ENCODE measurements at regions not wholly inside any gene's neighbourhood (a gene's known extent, or its start where the extent isn't known, plus 50 kb on each side); places are given as distances from the start of the nearest gene placed in this dataset.

GRCh38 chr2:21449881-21450280 is 326.1 kb downstream of the TDRD15 start:
- Histone ChIP-seq H3K36me3 (ENCODE audit: control insufficient read depth, insufficient read depth, low read length) (no peaks in the 10 kb centered on the region), H3K4me3 (replicated peaks; ENCODE audit: low read depth, low read length) (no peak overlapping the region), H3K27me3 (replicated peaks; ENCODE audit: control insufficient read depth, insufficient read depth, low read length) (no peaks in the 10 kb centered on the region)
- no peak for DNase-seq (ENCODE audit: extremely low read depth, insufficient read length)
- TF ChIP-seq, protein P1, sequence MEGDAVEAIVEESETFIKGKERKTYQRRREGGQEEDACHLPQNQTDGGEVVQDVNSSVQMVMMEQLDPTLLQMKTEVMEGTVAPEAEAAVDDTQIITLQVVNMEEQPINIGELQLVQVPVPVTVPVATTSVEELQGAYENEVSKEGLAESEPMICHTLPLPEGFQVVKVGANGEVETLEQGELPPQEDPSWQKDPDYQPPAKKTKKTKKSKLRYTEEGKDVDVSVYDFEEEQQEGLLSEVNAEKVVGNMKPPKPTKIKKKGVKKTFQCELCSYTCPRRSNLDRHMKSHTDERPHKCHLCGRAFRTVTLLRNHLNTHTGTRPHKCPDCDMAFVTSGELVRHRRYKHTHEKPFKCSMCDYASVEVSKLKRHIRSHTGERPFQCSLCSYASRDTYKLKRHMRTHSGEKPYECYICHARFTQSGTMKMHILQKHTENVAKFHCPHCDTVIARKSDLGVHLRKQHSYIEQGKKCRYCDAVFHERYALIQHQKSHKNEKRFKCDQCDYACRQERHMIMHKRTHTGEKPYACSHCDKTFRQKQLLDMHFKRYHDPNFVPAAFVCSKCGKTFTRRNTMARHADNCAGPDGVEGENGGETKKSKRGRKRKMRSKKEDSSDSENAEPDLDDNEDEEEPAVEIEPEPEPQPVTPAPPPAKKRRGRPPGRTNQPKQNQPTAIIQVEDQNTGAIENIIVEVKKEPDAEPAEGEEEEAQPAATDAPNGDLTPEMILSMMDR (IDR thresholded peaks at IDR 0.05; ENCODE audit: insufficient read depth, low read length, poor library complexity, severe bottlenecking) = no peak

DNA sequence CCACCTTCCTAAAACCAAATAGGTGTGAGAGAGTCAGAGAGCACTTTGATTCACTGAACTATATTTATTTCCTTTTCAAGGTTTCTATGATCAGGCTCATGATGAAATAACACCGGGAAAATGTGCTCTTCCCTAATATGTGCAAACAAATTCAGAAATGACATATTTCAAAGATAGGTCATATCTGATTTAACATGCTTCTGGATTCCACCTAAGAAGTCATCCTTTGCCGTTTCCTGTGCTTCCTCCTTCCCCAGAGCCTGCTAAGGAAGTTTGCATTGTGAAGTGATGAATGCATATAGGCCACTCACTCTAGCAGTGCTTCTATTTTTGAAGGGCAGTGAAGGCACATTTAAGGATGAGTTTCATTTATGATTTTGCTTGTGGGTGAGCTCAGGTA is 327.6 kb downstream of the TDRD15 start:
- Histone ChIP-seq H3K27me3 (replicated peaks; ENCODE audit: control insufficient read depth, insufficient read depth, low read length) (no peaks in the 10 kb centered on the region), H3K4me3 (replicated peaks; ENCODE audit: low read depth, low read length) (no peak overlapping the region), H3K36me3 (ENCODE audit: control insufficient read depth, insufficient read depth, low read length) (no peaks in the 10 kb centered on the region)
- no peak for DNase-seq (ENCODE audit: extremely low read depth, insufficient read length)
- TF ChIP-seq, protein P1 (IDR thresholded peaks at IDR 0.05; ENCODE audit: insufficient read depth, low read length, poor library complexity, severe bottlenecking) = no peak

GRCh38 chr2:21452263-21452662 is 328.5 kb downstream of the TDRD15 start:
- DNase-seq (ENCODE audit: extremely low read depth, insufficient read length) = no peak
- Histone ChIP-seq H3K27me3 (replicated peaks; ENCODE audit: control insufficient read depth, insufficient read depth, low read length) (no peaks in the 10 kb centered on the region), H3K4me3 (replicated peaks; ENCODE audit: low read depth, low read length) (no peak overlapping the region), H3K36me3 (ENCODE audit: control insufficient read depth, insufficient read depth, low read length) (no peaks in the 10 kb centered on the region)
- TF ChIP-seq, protein P1 (IDR thresholded peaks at IDR 0.05; ENCODE audit: insufficient read depth, low read length, poor library complexity, severe bottlenecking) = no peak

DNA sequence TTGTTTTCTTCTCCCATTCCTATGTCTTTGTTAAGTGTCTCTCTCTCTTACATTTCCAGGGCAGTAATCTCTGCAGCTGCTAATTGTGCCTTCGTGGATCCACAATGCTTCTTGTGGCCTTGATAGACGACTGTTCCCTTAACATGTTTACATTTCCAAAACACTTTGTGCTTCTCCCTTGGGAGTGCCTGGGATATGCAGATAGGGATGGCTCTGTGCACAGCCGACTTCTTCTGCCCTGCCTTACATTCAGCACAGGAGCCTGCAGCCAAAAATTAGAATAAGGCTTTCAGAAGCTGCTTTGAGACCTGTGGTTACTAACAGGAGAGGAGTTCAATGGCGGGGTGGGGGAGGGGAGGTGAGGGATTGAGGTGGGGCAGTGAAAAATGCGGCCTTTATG is 328.9 kb downstream of the TDRD15 start:
- Histone ChIP-seq H3K4me3 (replicated peaks; ENCODE audit: low read depth, low read length) (no peak overlapping the region), H3K36me3 (ENCODE audit: control insufficient read depth, insufficient read depth, low read length) (no peaks in the 10 kb centered on the region), H3K27me3 (replicated peaks; ENCODE audit: control insufficient read depth, insufficient read depth, low read length) (no peaks in the 10 kb centered on the region)
- no peak for DNase-seq (ENCODE audit: extremely low read depth, insufficient read length)
- TF ChIP-seq, protein P1 (IDR thresholded peaks at IDR 0.05; ENCODE audit: insufficient read depth, low read length, poor library complexity, severe bottlenecking) = no peak

DNA sequence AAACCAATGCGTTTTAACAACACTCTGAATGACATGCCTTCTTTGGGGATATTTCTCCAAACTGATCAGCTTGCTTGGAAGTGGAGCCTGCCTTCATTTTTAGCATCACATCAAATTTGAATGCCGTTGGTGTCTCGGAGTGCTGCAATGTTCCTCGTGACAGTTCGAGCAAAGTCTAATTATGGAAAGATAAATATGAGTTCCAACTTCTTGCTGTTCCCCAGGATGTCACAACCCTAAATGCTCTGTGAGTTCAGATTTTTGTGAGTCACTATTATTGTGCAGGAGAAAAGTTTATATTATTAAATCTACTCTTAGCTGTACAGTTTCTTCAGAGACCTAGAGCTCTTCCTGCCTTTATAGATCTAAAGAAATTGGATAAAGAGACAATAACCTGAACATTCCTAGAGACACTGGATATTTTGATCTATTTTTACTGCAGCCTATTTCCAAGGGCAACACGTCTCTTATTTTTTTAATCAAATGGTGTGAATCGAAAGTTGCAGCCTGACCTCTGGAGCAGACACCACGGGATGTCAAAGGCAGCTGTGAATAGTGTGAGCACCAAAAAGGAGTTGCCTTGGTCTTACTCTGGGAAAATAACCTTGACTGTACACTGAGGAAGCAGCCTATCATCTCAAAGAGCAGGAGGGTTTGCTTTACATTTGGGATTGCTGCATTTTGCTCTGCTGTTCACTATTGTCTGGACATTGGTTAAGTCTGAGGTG is 330.1 kb downstream of the TDRD15 start:
- no peak overlapping the region for H3K4me3 ChIP-seq (replicated peaks; ENCODE audit: low read depth, low read length)
- DNase-seq (ENCODE audit: extremely low read depth, insufficient read length) = no peak
- no peaks in the 10 kb centered on the region for H3K27me3 ChIP-seq (replicated peaks; ENCODE audit: control insufficient read depth, insufficient read depth, low read length)
- TF ChIP-seq, protein P1 (IDR thresholded peaks at IDR 0.05; ENCODE audit: insufficient read depth, low read length, poor library complexity, severe bottlenecking) = no peak
- no peaks in the 10 kb centered on the region for H3K36me3 ChIP-seq (ENCODE audit: control insufficient read depth, insufficient read depth, low read length)

- no peaks in the 10 kb centered on the region for H3K36me3 ChIP-seq (ENCODE audit: control insufficient read depth, insufficient read depth, low read length)
- TF ChIP-seq, protein P1 (IDR thresholded peaks at IDR 0.05; ENCODE audit: insufficient read depth, low read length, poor library complexity, severe bottlenecking) = no peak
- no peaks in the 10 kb centered on the region for H3K27me3 ChIP-seq (replicated peaks; ENCODE audit: control insufficient read depth, insufficient read depth, low read length)
- H3K4me3 ChIP-seq (replicated peaks; ENCODE audit: low read depth, low read length) = no peak overlapping the region
- no peak for DNase-seq (ENCODE audit: extremely low read depth, insufficient read length)
Observed at GRCh38 chr2:21454839-21455238, 331.1 kb downstream of the TDRD15 start.
